NT2/D1 (cell line): ENCODE measurements at regions not wholly inside any gene's neighbourhood (a gene's known extent, or its start where the extent isn't known, plus 50 kb on each side); places are given as distances from the start of the nearest gene placed in this dataset.

Source experiments
- SUZ12 ChIP-seq: IDR thresholded peaks from 2 replicates; pipeline ENCODE4 v1.6.1; 2011; ENCODE audit not compliant: insufficient read length, insufficient read depth; ENCODE audit errors: extremely low read depth
- YY1 ChIP-seq: IDR thresholded peaks from 2 replicates; pipeline ENCODE4 v1.6.1; 2011; ENCODE audit not compliant: insufficient read length, insufficient read depth
- ZNF274 ChIP-seq: IDR thresholded peaks from 2 replicates; pipeline ENCODE4 v1.6.1; 2011; ENCODE audit warnings: mild to moderate bottlenecking, low read depth, low read length

DNA sequence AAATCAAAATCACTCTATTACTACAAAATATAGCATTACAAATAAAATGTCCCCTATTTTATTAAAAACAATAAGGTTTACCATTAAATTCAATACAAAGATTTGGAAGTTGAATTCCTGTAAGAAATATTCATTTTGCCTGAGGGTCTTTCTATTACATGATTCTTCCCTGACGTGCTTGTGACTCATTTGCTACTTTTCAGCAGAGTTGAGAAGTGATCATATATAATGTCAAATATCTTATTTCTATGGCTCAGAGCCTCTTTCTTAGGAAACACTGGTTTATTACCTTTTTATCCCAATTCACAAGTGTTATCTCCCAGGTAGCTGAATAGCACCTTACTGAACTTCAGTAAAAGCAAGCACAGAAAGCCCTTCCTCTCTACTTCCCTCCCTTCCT is 65.2 kb upstream of the CNTN5 start:
- TF ChIP-seq YY1 (no peak), ZNF274 (no peak), SUZ12 (no peak)
